Astrocyte of the cerebellum (primary cell): ENCODE measurements at regions not wholly inside any gene's neighbourhood (a gene's known extent, or its start where the extent isn't known, plus 50 kb on each side); places are given as distances from the start of the nearest gene placed in this dataset.
A peak's percentile ranks its signal among the peaks of the same experiment; 100 is the strongest.

Source experiments
- DNase-seq: peaks from one replicate; pipeline ENCODE4 v3.0.0-alpha.2; 2011; ENCODE audit warnings: low read depth
- H3K4me3 ChIP-seq: 2 replicates; pipeline ENCODE4 v1.5.1; 2011; ENCODE audit warnings: mild to moderate bottlenecking, low read depth, low read length, moderate library complexity
- in situ Hi-C: cut with HindIII; loops from 2 replicates; pipeline ENCODE4 v1.10.0; 2017; ENCODE audit warnings: low sequenced_read_pairs
- TF ChIP-seq, protein P1 (sequence below): IDR thresholded peaks from 2 replicates; pipeline ENCODE4 v1.5.1; 2012; ENCODE audit warnings: low read length, low read depth, moderate library complexity, mild to moderate bottlenecking; ENCODE audit errors: missing control alignments

- in situ Hi-C loops: no loop called here
- DNase-seq: no peak
- no peak overlapping the region for H3K4me3 ChIP-seq
- TF ChIP-seq, protein P1, sequence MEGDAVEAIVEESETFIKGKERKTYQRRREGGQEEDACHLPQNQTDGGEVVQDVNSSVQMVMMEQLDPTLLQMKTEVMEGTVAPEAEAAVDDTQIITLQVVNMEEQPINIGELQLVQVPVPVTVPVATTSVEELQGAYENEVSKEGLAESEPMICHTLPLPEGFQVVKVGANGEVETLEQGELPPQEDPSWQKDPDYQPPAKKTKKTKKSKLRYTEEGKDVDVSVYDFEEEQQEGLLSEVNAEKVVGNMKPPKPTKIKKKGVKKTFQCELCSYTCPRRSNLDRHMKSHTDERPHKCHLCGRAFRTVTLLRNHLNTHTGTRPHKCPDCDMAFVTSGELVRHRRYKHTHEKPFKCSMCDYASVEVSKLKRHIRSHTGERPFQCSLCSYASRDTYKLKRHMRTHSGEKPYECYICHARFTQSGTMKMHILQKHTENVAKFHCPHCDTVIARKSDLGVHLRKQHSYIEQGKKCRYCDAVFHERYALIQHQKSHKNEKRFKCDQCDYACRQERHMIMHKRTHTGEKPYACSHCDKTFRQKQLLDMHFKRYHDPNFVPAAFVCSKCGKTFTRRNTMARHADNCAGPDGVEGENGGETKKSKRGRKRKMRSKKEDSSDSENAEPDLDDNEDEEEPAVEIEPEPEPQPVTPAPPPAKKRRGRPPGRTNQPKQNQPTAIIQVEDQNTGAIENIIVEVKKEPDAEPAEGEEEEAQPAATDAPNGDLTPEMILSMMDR: no peak
Observed at GRCh38 chr6:92072387-92072786, 1347.0 kb downstream of the EPHA7 start.

GRCh38 chr6:92069781-92070180 lies 1349.6 kb downstream of the EPHA7 start:
- TF ChIP-seq, protein P1: no peak
- no peak overlapping the region for H3K4me3 ChIP-seq
- in situ Hi-C loops: no loop called here
- no peak for DNase-seq

DNA sequence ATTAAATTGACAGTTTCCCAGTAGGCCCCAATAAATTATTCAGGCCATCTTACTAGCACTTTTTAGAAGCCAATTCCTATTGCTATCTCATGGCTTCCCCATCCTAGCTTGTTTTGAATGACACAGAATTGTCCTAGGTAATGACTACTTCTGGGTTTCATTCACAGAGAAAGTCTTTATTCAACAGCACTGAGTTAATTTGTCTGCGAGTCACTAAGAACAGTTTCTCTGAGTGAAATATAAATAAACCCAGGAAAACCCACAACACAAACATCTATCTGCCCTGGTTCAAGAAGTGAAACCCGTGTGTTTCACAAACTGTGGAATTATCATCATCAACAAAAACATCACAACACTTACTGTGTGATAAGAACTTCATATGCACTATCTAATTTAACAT lies 1366.8 kb downstream of the EPHA7 start:
- in situ Hi-C loops: no loop called here
- DNase-seq: no peak
- TF ChIP-seq, protein P1: no peak

GRCh38 chr6:92050216-92050615 lies 1369.1 kb downstream of the EPHA7 start:
- TF ChIP-seq, protein P1: no peak
- H3K4me3 ChIP-seq: no peak overlapping the region
- in situ Hi-C loops: no loop called here
- peak; percentile 5 for DNase-seq

More for the DNA sequence above, 1366.8 kb downstream of the EPHA7 start:
- no peak overlapping the region for H3K4me3 ChIP-seq

- DNase-seq: no peak
- in situ Hi-C loops: no loop called here
- H3K4me3 ChIP-seq: no peak overlapping the region
- TF ChIP-seq, protein P1: no peak
Observed at GRCh38 chr6:92047860-92048259, 1371.5 kb downstream of the EPHA7 start.

DNA sequence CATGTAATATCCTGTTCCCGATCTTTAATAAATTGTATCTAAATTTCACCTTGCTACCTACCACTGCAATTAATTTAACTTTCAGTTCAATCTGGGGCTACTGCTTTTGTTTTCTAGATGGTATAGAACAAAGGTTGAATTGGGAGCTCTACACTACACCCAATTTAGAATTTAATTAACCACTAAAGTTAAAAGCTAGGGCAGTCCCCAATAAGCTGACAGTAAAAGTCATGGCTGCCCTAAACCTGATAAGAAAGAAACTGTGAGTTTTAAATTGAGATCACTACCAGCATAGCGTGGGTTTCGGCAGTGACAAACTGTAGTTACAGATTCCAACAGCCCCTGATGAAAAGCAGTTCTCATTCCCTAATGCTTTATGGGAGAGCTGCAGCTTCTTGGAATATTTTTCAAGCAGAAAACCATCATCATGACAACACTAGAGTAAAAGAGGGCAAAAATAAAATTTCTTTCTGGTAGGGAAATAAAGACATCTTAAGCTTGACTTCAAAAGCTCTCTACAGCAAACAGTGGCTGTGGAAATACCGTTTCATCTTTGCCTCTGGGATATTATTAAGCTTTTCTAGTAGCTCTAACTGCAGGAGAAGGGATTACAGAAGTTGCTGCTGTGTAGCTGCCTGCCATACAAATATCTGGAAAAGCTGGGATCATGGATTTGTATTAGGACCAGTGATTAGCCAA lies 1372.1 kb downstream of the EPHA7 start:
- in situ Hi-C loops: no loop called here
- TF ChIP-seq, protein P1: no peak
- DNase-seq: no peak
- H3K4me3 ChIP-seq: no peak overlapping the region

DNA sequence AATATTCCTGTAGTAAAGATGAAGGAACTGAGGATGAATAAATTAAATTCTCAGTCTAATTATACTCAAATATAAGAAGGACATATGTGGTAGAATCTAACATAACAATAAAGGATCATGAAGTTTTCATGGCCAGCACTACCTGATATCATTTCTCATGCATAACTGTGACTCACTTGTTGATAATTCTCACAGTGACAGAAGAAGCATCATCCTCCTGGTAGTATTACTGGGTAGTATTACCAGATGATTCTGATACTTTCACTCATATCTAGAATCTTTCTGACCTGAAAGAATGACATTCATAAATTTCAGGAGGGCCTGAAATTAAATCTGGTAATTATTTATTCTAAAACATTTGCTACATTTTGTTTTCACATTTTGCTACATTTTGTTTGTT lies 1375.0 kb downstream of the EPHA7 start:
- in situ Hi-C loops: no loop called here

More for the DNA sequence above, 1375.0 kb downstream of the EPHA7 start:
- TF ChIP-seq, protein P1: no peak
- no peak overlapping the region for H3K4me3 ChIP-seq
- DNase-seq: no peak
